GM12875 (cell line): ENCODE measurements at regions not wholly inside any gene's neighbourhood (a gene's known extent, or its start where the extent isn't known, plus 50 kb on each side); places are given as distances from the start of the nearest gene placed in this dataset.

Experiments used
- H3K4me3 ChIP-seq: one replicate; pipeline ENCODE4 v1.5.1; 2011; ENCODE audit warnings: low read depth, low read length, control low read depth
- CTCF ChIP-seq: IDR thresholded peaks from 2 replicates; pipeline ENCODE4 v1.5.1; 2011; ENCODE audit warnings: low read depth, mild to moderate bottlenecking, control low read depth, inconsistent platforms, low read length, moderate library complexity, borderline replicate concordance; ENCODE audit not compliant: insufficient read depth

- no peak for TF ChIP-seq CTCF
- H3K4me3 ChIP-seq: no peak overlapping the region
These were observed 127.3 kb upstream of the GPC1 start for GRCh38 chr2:240308111-240308651.

DNA sequence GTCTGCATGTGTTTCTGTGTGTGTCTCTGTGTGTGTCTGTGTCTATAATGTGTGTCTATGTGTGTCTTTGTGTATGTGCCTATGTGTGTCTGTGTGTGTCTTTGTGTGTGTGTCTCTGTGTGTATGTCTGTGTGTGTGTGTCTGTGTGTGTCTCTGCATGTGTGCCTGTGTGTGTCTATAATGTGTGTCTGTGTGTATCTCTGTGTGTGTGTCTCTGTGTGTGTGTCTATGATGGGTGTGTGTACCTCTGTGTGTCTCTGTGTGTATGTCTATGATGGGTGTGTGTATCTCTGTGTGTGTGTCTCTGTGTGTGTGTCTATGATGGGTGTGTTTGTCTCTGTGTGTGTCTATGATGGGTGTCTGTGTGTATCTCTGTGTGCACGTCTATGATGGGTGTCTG, 126.2 kb upstream of the GPC1 start:
- H3K4me3 ChIP-seq: no peak overlapping the region
- TF ChIP-seq CTCF: no peak

DNA sequence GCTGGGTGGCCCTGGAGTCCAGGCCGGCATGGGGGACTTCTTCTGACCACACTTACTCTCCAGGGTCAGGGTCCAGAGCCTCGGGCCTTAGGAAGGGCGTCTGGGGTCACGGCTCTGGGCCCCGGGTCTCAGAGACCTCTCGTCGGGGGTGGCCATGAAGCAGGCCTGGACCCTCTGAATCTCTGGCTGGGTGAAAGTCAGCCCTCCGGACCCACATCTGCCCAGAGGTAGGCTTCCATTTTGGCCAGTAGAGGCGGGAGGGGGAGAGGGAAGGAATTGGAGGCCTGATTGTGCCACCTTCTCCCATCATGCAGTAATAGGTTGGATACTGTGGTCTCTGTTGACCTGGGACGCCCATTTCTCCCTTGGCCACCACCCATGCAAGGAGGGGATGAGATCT, 125.3 kb upstream of the GPC1 start:
- no peak for TF ChIP-seq CTCF
- no peak overlapping the region for H3K4me3 ChIP-seq

DNA sequence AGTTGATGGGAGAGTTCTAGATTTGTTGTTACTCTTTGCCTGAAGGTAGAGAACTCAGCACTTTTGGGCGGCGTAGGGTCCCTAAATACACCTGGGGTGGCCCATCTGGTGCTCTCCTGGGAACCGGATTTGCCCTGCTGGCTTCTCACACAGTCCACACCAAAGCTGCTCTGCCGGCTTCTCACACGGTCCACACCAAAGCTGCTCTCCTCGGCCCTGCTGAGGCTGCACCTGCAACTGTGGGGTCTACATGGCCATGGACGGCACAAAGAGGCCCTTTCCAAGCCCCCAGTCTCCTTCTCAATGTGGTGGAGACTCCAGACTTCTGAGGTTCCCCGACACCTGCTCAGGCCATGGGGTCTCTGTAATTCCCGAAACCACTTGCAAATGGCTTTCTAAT, 124.8 kb upstream of the GPC1 start:
- no peak overlapping the region for H3K4me3 ChIP-seq
- no peak for TF ChIP-seq CTCF

DNA sequence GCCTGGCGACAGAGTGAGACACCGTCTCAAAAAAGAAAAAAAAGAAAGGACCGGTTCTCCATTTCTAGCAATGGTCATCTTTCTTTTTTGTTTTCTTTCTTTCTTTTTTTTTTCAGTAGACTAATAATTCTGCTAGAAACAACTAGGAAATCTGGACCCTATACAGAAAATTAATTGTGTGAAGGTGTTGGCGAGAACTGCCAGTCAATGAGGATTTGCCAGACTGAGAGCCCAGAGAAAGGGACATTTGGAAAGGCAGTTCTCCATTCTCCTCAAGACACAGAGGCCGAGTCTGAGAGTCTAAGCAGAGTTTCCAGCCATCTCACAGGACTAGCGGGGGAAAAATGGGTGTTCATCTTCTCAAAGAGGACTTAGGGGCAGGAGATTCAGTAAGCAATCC, 123.6 kb upstream of the GPC1 start:
- TF ChIP-seq CTCF: no peak
- no peak overlapping the region for H3K4me3 ChIP-seq

DNA sequence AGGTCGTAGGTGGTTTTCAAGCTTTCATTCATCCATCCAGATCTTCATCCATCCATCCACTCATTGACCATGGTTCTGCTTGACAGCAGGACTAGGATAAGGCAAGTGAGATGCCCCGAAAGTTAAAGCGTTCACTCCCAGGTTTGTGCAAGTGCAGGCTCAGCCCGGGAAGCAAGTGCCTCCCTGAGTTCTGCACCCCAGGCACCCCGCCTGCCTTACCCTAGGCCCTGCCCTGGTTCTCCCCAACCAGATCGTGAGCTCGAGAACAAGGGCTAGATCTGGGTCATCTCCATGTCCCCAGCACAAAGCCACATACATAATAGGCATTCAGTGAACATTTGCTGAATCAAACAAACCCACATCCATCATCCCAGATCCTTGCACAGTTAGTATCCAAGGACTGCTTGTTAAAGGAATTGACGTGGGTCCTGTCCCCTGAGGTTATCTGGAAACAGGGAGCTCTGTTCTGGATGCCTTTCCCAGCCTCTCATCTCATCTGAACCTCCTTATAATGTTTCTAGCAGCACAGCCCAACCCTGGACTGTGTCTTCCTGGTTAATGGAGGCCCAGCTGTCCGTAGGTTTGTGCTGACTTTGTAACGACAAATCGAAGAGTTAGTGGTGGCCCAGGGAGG, 116.1 kb upstream of the GPC1 start:
- no peak for TF ChIP-seq CTCF

DNA sequence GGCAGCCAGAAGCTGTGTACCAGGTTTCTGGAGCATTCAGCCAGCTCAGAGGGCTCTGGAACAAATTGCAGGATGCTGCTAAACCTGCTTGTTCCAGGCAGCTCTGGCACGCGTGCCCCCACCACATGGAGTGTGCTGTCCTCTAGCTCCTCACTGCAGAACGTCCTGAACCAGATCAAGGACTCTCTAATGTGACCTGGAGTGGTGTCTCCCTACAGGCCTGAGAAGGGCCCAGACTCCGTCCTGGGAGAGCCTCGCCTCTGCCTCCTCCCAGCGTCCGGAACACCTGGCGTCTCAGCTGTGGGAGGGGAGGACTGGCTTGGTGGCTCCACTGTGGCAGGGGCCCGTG, 115.6 kb upstream of the GPC1 start:
- TF ChIP-seq CTCF: no peak
- no peak overlapping the region for H3K4me3 ChIP-seq

More for the DNA sequence above, 116.1 kb upstream of the GPC1 start:
- H3K4me3 ChIP-seq: no peak overlapping the region
